Karpas-422 (cell line): ENCODE measurements at regions not wholly inside any gene's neighbourhood (a gene's known extent, or its start where the extent isn't known, plus 50 kb on each side); places are given as distances from the start of the nearest gene placed in this dataset.

ENCODE experiments used
- DNase-seq: peaks from one replicate; pipeline ENCODE4 v3.0.0-alpha.2; 2015
- H2AFZ ChIP-seq: fragments of 200-600 bp; sonication (generic); 2 replicates; pipeline ENCODE4 v1.6.1; 2014; ENCODE audit warnings: antibody characterized with exemption, low read length, mixed read lengths
- H3K27ac ChIP-seq: fragments of 200-600 bp; sonication (generic); 2 replicates; pipeline ENCODE4 v1.5.1; 2014; ENCODE audit warnings: mild to moderate bottlenecking, low read length, moderate library complexity
- H3K27me3 ChIP-seq: fragments of 200-600 bp; sonication (generic); 2 replicates; pipeline ENCODE4 v1.6.1; 2014; ENCODE audit warnings: low read length, mixed read lengths
- H3K36me3 ChIP-seq: fragments of 200-600 bp; sonication (generic); 2 replicates; pipeline ENCODE4 v1.6.1; 2014; ENCODE audit warnings: low read length, mixed read lengths; ENCODE audit not compliant: insufficient read depth
- H3K4me1 ChIP-seq: fragments of 200-600 bp; sonication (generic); 2 replicates; pipeline ENCODE4 v1.6.1; 2014; ENCODE audit warnings: mild to moderate bottlenecking, low read length, mixed read lengths
- H3K4me2 ChIP-seq: fragments of 200-600 bp; sonication (generic); 2 replicates; pipeline ENCODE4 v1.6.1; 2014; ENCODE audit warnings: low read length, low read depth, mild to moderate bottlenecking; ENCODE audit not compliant: poor library complexity, severe bottlenecking
- H3K4me3 ChIP-seq: fragments of 200-600 bp; sonication (generic); 2 replicates; pipeline ENCODE4 v1.5.1; 2014; ENCODE audit warnings: mild to moderate bottlenecking, antibody characterized with exemption, low read length, mixed read lengths
- H3K79me2 ChIP-seq: fragments of 200-600 bp; sonication (generic); 2 replicates; pipeline ENCODE4 v1.6.1; 2014; ENCODE audit warnings: mild to moderate bottlenecking, low read length, mixed read lengths
- H3K9ac ChIP-seq: fragments of 200-600 bp; sonication (generic); 2 replicates; pipeline ENCODE4 v1.6.0; 2014; ENCODE audit warnings: low read length
- H3K9me2 ChIP-seq: fragments of 200-600 bp; sonication (generic), shearing (Covaris generic); replicated peaks from 2 replicates; pipeline ENCODE4 v1.6.0; 2014; ENCODE audit warnings: mild to moderate bottlenecking, low read length, moderate library complexity; ENCODE audit not compliant: insufficient read depth
- H3K9me3 ChIP-seq: fragments of 300-700, 200-600 bp; sonication (generic); 2 replicates; pipeline ENCODE4 v1.6.1; 2014; ENCODE audit warnings: low read length, mixed read lengths
- H4K20me1 ChIP-seq: fragments of 200-600 bp; sonication (generic); 2 replicates; pipeline ENCODE4 v1.6.1; 2014; ENCODE audit warnings: mild to moderate bottlenecking, antibody characterized with exemption, low read length, low read depth; ENCODE audit not compliant: insufficient read depth

GRCh38 chr2:64860936-64861335 lies 128.3 kb upstream of the SLC1A4 start:
- Histone ChIP-seq H4K20me1 (no peaks in the 10 kb centered on the region), H2AFZ (peak overlapping the region; percentile 45; the same call in 1 of the 2 replicates), H3K9ac (peak overlapping the region; percentile 93), H3K27ac (peak overlapping the region; percentile 96), H3K9me2 (no peaks in the 10 kb centered on the region), H3K79me2 (peaks cover 3% of the 10 kb centered on the region; the same call in 1 of the 2 replicates), H3K9me3 (peaks cover 3% of the 10 kb centered on the region; the same call in 1 of the 2 replicates), H3K36me3 (no peaks in the 10 kb centered on the region; the same call in 1 of the 2 replicates), H3K4me3 (peak overlapping the region; percentile 75), H3K4me2 (peak overlapping the region; percentile 90), H3K4me1 (peaks cover 87% of the 10 kb centered on the region), H3K27me3 (no peaks in the 10 kb centered on the region)
- DNase-seq, result peak; percentile 78

GRCh38 chr2:64861452-64862397 lies 127.5 kb upstream of the SLC1A4 start:
- Histone ChIP-seq H3K27me3 (no peaks in the 10 kb centered on the region), H3K4me3 (peak overlapping the region; percentile 56), H3K9me2 (no peaks in the 10 kb centered on the region), H2AFZ (peak overlapping the region; percentile 45; the same call in 1 of the 2 replicates), H4K20me1 (no peaks in the 10 kb centered on the region), H3K4me2 (peak overlapping the region; percentile 90), H3K79me2 (peaks cover 3% of the 10 kb centered on the region; the same call in 1 of the 2 replicates), H3K27ac (peak overlapping the region; percentile 96), H3K36me3 (no peaks in the 10 kb centered on the region; the same call in 1 of the 2 replicates), H3K4me1 (peaks cover 89% of the 10 kb centered on the region), H3K9me3 (peaks cover 3% of the 10 kb centered on the region; the same call in 1 of the 2 replicates), H3K9ac (peak overlapping the region; percentile 69)
- DNase-seq, result peak; percentile 75

GRCh38 chr2:64862623-64863022 lies 126.6 kb upstream of the SLC1A4 start:
- H2AFZ ChIP-seq, result peak overlapping the region; percentile 73; the same call in 1 of the 2 replicates
- no peaks in the 10 kb centered on the region for H3K27me3 ChIP-seq
- no peak overlapping the region for H3K9ac ChIP-seq
- H3K9me3 ChIP-seq, result peaks cover 3% of the 10 kb centered on the region; the same call in 1 of the 2 replicates
- DNase-seq, result no peak
- H3K4me1 ChIP-seq, result peaks cover 80% of the 10 kb centered on the region
- H4K20me1 ChIP-seq, result no peaks in the 10 kb centered on the region
- no peaks in the 10 kb centered on the region for H3K9me2 ChIP-seq
- H3K36me3 ChIP-seq, result no peaks in the 10 kb centered on the region; the same call in 1 of the 2 replicates
- H3K27ac ChIP-seq, result peak overlapping the region; percentile 96
- H3K79me2 ChIP-seq, result peaks cover 3% of the 10 kb centered on the region; the same call in 1 of the 2 replicates
- H3K4me2 ChIP-seq, result peak overlapping the region; percentile 90
- peak overlapping the region; percentile 56; the same call in 1 of the 2 replicates for H3K4me3 ChIP-seq

GRCh38 chr2:64863097-64863820 lies 125.9 kb upstream of the SLC1A4 start:
- peak; percentile 81 for DNase-seq
- Histone ChIP-seq H3K4me3 (no peak overlapping the region), H3K9me2 (no peaks in the 10 kb centered on the region), H3K4me2 (peak overlapping the region; percentile 91), H3K27me3 (no peaks in the 10 kb centered on the region), H3K79me2 (peaks cover 3% of the 10 kb centered on the region; the same call in 1 of the 2 replicates), H2AFZ (peak overlapping the region; percentile 73), H3K36me3 (no peaks in the 10 kb centered on the region; the same call in 1 of the 2 replicates), H3K27ac (peak overlapping the region; percentile 96), H4K20me1 (no peaks in the 10 kb centered on the region), H3K4me1 (peaks cover 76% of the 10 kb centered on the region), H3K9ac (peak overlapping the region; percentile 81), H3K9me3 (peaks cover 3% of the 10 kb centered on the region; the same call in 1 of the 2 replicates)

DNA sequence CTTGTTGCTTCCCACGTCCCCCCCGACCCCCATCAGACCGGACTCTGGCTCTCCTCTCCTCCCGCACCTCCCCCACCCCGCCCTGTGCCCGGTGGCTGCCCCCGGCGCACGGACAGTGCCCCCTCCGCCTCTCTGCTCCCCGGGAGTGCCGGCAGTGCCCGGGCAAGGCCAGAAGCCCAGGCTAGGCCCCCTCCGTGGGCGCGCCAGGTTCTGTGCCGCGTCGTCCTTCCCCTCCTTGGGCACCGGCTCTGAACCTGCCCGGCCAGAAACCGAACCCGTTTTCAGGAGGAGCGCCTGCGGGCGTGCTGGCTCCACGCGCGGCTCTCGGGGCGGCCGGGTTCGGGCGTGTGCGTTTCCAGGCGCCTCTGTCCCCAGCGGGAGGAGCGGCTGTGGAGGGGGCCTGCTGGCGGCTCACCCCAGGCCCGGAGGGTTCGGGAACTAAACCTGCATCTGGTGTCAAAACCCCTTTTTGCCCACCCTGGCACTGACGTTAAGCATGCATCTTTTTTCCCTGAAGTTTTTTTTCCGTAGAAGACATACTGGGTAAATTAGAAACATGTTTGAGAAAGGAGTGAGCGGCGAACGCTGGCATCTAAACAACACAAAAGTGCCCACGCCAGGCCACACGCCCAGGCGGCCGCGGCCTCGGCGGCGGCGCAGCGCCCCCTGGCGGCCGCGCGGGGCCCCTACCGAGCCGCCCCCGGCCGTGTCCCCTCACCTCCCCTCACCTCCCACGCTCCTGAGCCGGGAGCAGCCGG lies 123.9 kb upstream of the SLC1A4 start:
- peak overlapping the region; percentile 92 for H2AFZ ChIP-seq
- H3K4me2 ChIP-seq, result peak overlapping the region; percentile 91
- H3K27ac ChIP-seq, result peak overlapping the region; percentile 96
- peaks cover 3% of the 10 kb centered on the region; the same call in 1 of the 2 replicates for H3K79me2 ChIP-seq
- no peaks in the 10 kb centered on the region for H3K9me2 ChIP-seq
- peak overlapping the region; percentile 73 for H3K4me3 ChIP-seq
- no peaks in the 10 kb centered on the region; the same call in 1 of the 2 replicates for H3K36me3 ChIP-seq
- DNase-seq, result peak; percentile 92
- no peaks in the 10 kb centered on the region for H4K20me1 ChIP-seq
- peaks cover 3% of the 10 kb centered on the region; the same call in 1 of the 2 replicates for H3K9me3 ChIP-seq
- no peaks in the 10 kb centered on the region for H3K27me3 ChIP-seq
- peaks cover 64% of the 10 kb centered on the region for H3K4me1 ChIP-seq
- peak overlapping the region; percentile 81 for H3K9ac ChIP-seq

GRCh38 chr2:64865831-64866345 lies 123.3 kb upstream of the SLC1A4 start:
- DNase-seq, result no peak
- H3K79me2 ChIP-seq, result peaks cover 3% of the 10 kb centered on the region; the same call in 1 of the 2 replicates
- H4K20me1 ChIP-seq, result no peaks in the 10 kb centered on the region
- H3K9ac ChIP-seq, result peak overlapping the region; percentile 81
- H3K27me3 ChIP-seq, result no peaks in the 10 kb centered on the region
- H3K4me2 ChIP-seq, result peak overlapping the region; percentile 91
- no peaks in the 10 kb centered on the region for H3K9me2 ChIP-seq
- 0 out of 2 replicates have a peak overlapping the region, but pooled peaks have one; percentile 49 for H2AFZ ChIP-seq
- H3K4me1 ChIP-seq, result peaks cover 58% of the 10 kb centered on the region
- no peak overlapping the region for H3K27ac ChIP-seq
- H3K9me3 ChIP-seq, result peaks cover 3% of the 10 kb centered on the region; the same call in 1 of the 2 replicates
- H3K36me3 ChIP-seq, result no peaks in the 10 kb centered on the region; the same call in 1 of the 2 replicates
- H3K4me3 ChIP-seq, result peak overlapping the region; percentile 73

GRCh38 chr2:64866797-64867196 lies 122.4 kb upstream of the SLC1A4 start:
- Histone ChIP-seq H3K36me3 (no peaks in the 10 kb centered on the region; the same call in 1 of the 2 replicates), H3K4me3 (no peak overlapping the region), H3K27ac (no peak overlapping the region), H3K4me1 (peaks cover 49% of the 10 kb centered on the region), H3K27me3 (no peaks in the 10 kb centered on the region), H3K9ac (no peak overlapping the region), H3K79me2 (no peaks in the 10 kb centered on the region), H3K9me2 (no peaks in the 10 kb centered on the region), H4K20me1 (no peaks in the 10 kb centered on the region), H3K4me2 (no peak overlapping the region), H2AFZ (no peak overlapping the region), H3K9me3 (peaks cover 3% of the 10 kb centered on the region; the same call in 1 of the 2 replicates)
- no peak for DNase-seq
